ENCODE measurements at regions not wholly inside any gene's neighbourhood (a gene's known extent, or its start where the extent isn't known, plus 50 kb on each side); places are given as distances from the start of the nearest gene placed in this dataset.

- no peaks in the 10 kb centered on the region for H3K9me3 ChIP-seq
- TF ChIP-seq POLR2A (IDR thresholded peaks at IDR 0.05), result no peak
- no peak for TF ChIP-seq CTCF (IDR thresholded peaks at IDR 0.05)
- no peak for DNase-seq
Measured at GRCh38 chr12:114876968-114877680, 193.1 kb upstream of the TBX3 start.

DNA sequence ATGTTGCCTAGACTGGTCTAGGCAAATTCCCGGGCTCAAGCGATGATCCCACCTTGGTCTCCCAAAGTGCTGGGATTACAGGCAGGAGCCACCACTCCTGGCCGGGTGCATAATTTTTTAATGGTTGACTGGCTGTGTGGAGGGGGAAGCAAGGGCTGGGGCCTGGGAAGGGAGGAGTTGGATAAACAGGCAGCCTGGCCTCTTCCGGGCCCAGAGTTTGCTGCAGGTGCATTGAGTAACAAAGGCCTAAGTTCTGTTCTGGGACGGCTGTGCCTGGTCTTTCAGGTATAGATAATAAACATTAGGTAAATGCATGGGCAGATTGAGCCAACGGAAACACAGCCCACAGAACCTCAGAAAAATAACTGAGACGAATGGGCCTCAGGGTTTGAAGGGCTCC, 191.3 kb upstream of the TBX3 start:
- Histone ChIP-seq H3K9me3 (no peaks in the 10 kb centered on the region), H3K4me1 (no peaks in the 10 kb centered on the region), H3K4me3 (no peak overlapping the region), H3K36me3 (no peaks in the 10 kb centered on the region), H3K27ac (no peak overlapping the region), H3K27me3 (no peaks in the 10 kb centered on the region)
- DNase-seq, result peak in 1 of 3 donors; percentile 46
- TF ChIP-seq CTCF (IDR thresholded peaks at IDR 0.05), result no peak
- no peak for TF ChIP-seq POLR2A (IDR thresholded peaks at IDR 0.05)

More at GRCh38 chr12:114876968-114877680, 193.1 kb upstream of the TBX3 start:
- Histone ChIP-seq H3K36me3 (no peaks in the 10 kb centered on the region), H3K27me3 (no peaks in the 10 kb centered on the region), H3K27ac (no peak overlapping the region), H3K4me3 (no peak overlapping the region), H3K4me1 (no peaks in the 10 kb centered on the region)

DNA sequence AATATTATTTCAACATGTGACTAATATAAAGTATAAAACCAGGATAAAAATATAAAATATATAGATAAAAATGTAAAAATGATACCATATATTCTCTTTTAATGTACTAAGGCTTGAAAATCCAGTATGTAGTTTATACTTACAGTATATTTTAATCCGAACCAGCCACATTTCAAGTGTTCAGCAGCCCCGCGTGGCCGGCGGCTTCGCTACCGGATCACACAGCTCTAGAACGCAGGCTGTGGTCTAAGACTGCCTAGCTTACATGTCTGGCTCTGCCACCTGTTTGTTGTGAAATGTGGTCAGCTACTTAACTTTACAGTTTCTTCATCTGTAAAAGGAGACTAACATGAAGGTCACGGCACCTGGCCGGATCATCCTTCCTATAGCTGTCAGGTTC, 189.7 kb upstream of the TBX3 start:
- no peak for DNase-seq
- Histone ChIP-seq H3K4me1 (no peaks in the 10 kb centered on the region), H3K27ac (no peak overlapping the region), H3K27me3 (no peaks in the 10 kb centered on the region), H3K4me3 (no peak overlapping the region), H3K9me3 (no peaks in the 10 kb centered on the region), H3K36me3 (no peaks in the 10 kb centered on the region)
- TF ChIP-seq POLR2A (IDR thresholded peaks at IDR 0.05) (no peak), CTCF (IDR thresholded peaks at IDR 0.05) (no peak)

DNA sequence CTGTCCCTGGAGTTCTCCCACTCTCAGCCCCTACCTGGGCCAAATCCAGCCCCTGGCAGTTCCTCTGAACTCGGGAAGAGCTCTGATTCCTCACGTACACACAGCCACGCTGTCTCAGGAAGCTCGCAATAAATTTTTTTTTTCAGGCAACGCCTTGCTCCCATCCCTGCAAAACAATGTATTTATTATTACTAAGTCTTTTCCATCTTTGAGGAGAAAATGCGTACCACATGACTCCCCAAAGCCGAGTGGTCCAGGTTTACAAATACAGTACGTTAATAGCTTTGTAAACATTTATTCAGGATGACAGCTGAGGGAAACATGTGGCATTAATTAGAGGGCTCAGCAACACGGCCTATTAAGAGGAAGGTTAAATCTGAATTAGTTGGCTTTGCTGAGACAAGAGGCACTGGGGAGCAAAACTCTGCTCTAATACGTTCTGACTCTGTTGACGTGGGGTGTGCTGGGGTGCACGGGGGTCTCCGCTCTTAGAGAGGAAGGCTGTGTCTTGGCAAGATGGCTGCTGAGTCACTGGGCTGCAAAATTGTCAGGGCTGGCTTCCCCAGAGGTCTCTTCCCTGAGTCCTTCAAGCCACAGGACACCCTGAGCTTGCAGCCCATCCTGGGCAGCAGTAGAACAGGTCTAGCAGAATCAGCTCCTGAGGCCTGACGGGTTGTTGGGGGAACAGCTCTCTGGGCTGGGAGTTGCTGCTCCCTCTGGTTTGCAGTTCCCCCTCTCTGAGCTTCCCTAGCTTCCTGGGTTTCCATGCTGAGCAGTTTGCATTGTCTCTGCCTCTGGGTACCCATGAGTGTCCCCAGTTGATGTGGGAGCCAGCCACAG, 185.2 kb upstream of the TBX3 start:
- Histone ChIP-seq H3K9me3 (no peaks in the 10 kb centered on the region), H3K36me3 (no peaks in the 10 kb centered on the region), H3K27ac (no peak overlapping the region), H3K4me3 (no peak overlapping the region), H3K27me3 (no peaks in the 10 kb centered on the region), H3K4me1 (no peaks in the 10 kb centered on the region)
- no peak for TF ChIP-seq POLR2A (IDR thresholded peaks at IDR 0.05)
- no peak for TF ChIP-seq CTCF (IDR thresholded peaks at IDR 0.05)
- no peak for DNase-seq

GRCh38 chr12:114866331-114866730, 182.4 kb upstream of the TBX3 start:
- no peak for DNase-seq
- Histone ChIP-seq H3K27ac (no peak overlapping the region), H3K36me3 (no peaks in the 10 kb centered on the region), H3K27me3 (no peaks in the 10 kb centered on the region), H3K9me3 (no peaks in the 10 kb centered on the region), H3K4me3 (no peak overlapping the region), H3K4me1 (no peaks in the 10 kb centered on the region)
- TF ChIP-seq CTCF (IDR thresholded peaks at IDR 0.05) (no peak), POLR2A (IDR thresholded peaks at IDR 0.05) (no peak)

Data from Peyer's patch (tissue), 4 donors.